ENCODE measurements at regions not wholly inside any gene's neighbourhood (a gene's known extent, or its start where the extent isn't known, plus 50 kb on each side); places are given as distances from the start of the nearest gene placed in this dataset.

GRCh38 chr11:127193950-127194349 is 193.4 kb upstream of the KIRREL3 start:
- no peak for TF ChIP-seq CTCF (IDR thresholded peaks at IDR 0.05; ENCODE audit: low read depth, low read length)
- no peak overlapping the region for H3K4me3 ChIP-seq (ENCODE audit: low read depth, low read length)

- H3K4me3 ChIP-seq (ENCODE audit: low read depth, low read length) = no peak overlapping the region
- TF ChIP-seq CTCF (IDR thresholded peaks at IDR 0.05; ENCODE audit: low read depth, low read length) = no peak
These were observed 191.1 kb upstream of the KIRREL3 start for GRCh38 chr11:127191689-127192088.

- no peak for TF ChIP-seq CTCF (IDR thresholded peaks at IDR 0.05; ENCODE audit: low read depth, low read length)
These were observed 190.7 kb upstream of the KIRREL3 start for GRCh38 chr11:127191261-127191660.

GRCh38 chr11:127182586-127183203 is 182.1 kb upstream of the KIRREL3 start:
- TF ChIP-seq CTCF (IDR thresholded peaks at IDR 0.05; ENCODE audit: low read depth, low read length) = no peak
- no peak overlapping the region for H3K4me3 ChIP-seq (ENCODE audit: low read depth, low read length)

More at GRCh38 chr11:127191261-127191660, 190.7 kb upstream of the KIRREL3 start:
- H3K4me3 ChIP-seq (ENCODE audit: low read depth, low read length) = no peak overlapping the region

GRCh38 chr11:127157225-127157624 is 156.7 kb upstream of the KIRREL3 start:
- no peak for TF ChIP-seq CTCF (IDR thresholded peaks at IDR 0.05; ENCODE audit: low read depth, low read length)

GRCh38 chr11:127149410-127149809 is 148.8 kb upstream of the KIRREL3 start:
- H3K4me3 ChIP-seq (ENCODE audit: low read depth, low read length) = no peak overlapping the region
- no peak for TF ChIP-seq CTCF (IDR thresholded peaks at IDR 0.05; ENCODE audit: low read depth, low read length)

More at GRCh38 chr11:127157225-127157624, 156.7 kb upstream of the KIRREL3 start:
- H3K4me3 ChIP-seq (ENCODE audit: low read depth, low read length) = no peak overlapping the region

- TF ChIP-seq CTCF (IDR thresholded peaks at IDR 0.05; ENCODE audit: low read depth, low read length) = no peak
- no peak overlapping the region for H3K4me3 ChIP-seq (ENCODE audit: low read depth, low read length)
These were observed 142.7 kb upstream of the KIRREL3 start for GRCh38 chr11:127143251-127143650.

Measured in WI38 (cell line).